HG03460 (cell line): ENCODE measurements at regions not wholly inside any gene's neighbourhood (a gene's known extent, or its start where the extent isn't known, plus 50 kb on each side); places are given as distances from the start of the nearest gene placed in this dataset.

Experiments
- ATAC-seq: cut with Tn5 transposase; IDR thresholded peaks from one replicate; pipeline ENCODE4 v1.9.1; 2021; ENCODE audit not compliant: unreplicated experiment

DNA sequence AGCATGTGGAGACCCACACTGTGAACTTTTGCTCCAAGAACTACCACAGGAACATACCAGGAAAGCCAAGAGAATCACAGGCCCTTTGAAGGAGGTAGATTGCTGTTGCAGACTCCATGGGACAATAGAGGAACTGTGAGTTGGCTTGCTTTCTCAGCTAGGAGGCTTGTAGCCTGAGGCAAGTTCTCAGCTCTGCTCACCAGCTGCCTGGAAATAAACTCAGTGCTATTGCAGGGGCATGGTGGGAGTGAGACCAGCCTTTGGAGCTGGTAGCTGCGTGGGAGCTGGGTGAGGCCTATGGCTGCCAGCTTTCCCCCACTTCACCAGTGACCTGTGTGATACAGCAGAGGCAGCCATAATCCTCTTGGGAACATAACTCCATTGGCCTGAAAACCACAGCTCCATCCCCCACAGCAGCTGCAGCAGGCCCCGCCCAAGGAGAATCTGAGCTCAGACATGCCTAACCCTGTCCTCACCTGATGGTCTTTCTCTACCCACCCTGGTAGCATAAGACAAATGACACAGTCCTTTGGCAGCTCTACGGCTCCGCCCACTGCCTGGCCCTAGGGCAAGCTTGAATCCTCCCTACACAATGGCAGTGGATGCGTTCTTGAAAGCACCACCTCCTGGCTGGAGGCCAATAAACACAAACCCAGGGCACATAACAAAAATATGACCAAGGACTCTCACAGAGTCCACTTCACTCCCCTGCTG is 389.5 kb downstream of the KIF4B start:
- no peak for ATAC-seq

DNA sequence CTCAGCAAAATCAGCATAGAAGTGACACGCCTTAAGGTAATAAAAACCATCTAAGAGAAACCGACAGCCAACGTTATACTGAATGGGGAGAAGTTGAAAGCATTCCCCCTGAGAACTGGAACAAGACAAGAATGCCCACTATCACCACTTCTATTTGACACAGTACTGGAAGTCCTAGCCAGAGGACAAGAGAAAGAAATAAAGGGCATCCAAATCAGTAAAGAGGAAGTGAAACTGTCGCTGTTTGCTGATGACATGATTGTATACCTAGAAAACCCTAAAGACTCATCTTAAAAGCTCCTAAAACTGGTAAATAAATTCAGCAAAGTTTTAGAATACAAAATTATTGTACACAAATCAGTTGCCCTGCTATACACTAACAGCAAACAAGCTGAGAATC is 393.3 kb downstream of the KIF4B start:
- ATAC-seq, result no peak

DNA sequence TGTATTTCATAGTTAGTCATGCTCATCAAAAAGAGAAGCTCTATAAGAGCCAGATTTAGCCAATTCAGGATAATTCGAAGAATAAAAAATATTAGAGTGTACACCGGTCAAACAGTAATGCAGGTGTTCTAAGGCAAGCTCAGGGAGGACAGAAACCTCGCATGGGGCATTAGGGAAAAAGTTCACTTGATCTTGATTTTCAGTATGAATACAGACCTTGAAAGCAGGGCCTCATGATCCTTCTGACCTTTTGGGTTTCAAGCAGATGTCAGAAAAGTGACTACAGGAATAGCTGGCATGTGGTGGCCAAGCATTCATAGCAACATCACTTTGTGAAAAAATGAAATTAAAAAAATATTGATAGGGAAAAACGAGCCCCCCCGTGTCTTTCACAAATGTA is 394.9 kb downstream of the KIF4B start:
- no peak for ATAC-seq

DNA sequence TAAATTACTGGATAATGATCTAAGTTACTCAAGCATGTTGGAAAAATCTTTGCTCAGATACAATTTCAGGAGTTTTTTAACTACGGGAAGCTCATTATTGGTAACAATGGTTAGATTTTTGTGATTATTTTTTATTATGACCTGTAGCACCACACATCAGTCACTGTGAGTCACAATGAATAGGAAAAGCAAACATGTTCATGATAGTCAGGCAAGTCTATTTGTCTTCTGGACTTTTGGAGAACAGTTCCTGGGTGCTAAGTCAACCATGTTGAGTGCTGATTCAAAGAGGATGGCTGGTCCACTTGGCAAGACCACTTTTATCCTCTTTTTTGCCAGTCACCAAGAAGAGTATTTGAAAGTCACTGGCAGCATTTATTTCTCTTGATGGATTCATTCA is 403.2 kb downstream of the KIF4B start:
- ATAC-seq, result no peak

DNA sequence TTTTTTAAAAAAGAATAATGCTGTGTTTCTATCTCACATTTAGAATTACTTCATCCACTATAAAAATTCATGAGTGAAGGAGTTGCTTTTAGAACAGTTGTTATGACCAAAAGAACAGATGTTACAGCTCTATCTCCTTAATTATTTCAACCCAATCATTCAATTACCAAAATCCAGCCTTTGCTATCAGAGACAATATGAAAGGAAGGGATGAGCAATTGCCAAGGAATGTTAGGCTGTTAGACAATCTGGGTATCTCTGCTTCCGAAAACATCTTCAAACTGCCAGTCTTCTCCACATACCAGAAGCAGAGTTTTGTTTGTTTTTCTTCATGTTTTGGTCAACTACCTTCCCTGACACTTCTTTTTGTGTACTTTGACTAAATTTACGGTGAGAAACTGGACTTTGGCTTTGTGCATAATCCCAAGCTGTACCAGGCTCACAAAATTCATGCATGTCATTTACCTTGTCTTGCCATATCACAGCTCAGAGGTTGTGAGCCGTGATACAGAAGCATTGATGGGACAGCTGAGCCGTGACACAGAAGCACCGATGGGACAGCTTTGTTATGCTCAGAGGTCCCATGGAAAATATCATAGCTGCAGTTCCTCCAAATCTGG is 405.5 kb downstream of the KIF4B start:
- no peak for ATAC-seq

DNA sequence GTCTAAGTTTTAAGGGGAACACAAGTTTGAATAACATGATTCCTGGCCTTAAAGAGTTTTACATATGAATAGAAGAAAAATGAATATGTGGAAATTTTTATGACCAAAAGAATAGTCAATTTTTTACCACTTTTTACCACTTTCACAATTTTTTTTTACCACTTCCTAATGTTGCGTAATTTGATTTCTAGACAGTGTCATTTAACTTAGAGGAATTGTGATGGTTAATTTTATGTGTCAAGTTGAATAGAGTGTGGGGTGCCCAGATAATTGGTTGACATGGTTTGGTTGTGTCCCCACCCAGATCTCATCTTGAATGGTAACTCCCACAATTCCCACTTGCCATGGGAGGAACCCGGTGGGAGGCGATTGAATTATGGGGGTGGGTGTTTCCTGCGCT is 416.6 kb downstream of the KIF4B start:
- no peak for ATAC-seq

DNA sequence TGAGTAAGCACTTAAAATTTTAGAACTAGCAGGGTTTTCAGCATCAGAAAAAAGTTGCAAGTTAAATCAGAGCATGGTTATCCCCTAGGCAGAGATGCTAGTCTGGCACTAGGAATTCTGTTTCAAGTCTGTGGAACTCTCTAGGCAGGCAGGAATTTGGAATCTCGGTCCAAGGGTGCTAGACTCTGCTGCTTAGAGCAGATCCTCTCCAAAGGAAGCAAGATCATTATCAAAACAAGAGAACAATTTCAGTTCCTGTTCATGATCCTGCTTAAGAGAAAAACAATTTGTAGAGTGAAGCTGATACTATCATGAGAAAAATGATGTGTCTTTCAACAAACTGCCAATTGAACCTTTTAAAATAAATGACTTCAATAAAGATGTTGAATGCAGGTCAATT is 420.7 kb downstream of the KIF4B start:
- ATAC-seq, result no peak

DNA sequence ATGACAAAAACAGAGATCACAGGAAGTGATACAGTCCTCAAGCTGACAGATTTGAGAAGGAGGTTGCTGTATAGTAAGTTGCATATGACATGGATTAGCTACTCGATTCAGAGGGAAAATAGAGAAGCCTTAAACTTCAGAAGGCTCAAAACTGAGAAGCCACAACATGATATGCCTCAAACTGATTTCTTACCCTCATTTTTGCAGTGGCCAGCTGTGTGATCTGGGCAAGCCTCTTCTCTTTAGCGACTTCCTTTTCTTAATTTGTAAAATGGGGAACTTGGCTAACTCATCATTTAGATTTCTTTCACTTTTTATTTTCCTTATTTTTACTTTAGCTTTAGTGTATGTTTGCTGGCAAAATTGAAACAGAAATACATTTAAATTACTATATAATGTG is 421.1 kb downstream of the KIF4B start:
- ATAC-seq, result no peak

DNA sequence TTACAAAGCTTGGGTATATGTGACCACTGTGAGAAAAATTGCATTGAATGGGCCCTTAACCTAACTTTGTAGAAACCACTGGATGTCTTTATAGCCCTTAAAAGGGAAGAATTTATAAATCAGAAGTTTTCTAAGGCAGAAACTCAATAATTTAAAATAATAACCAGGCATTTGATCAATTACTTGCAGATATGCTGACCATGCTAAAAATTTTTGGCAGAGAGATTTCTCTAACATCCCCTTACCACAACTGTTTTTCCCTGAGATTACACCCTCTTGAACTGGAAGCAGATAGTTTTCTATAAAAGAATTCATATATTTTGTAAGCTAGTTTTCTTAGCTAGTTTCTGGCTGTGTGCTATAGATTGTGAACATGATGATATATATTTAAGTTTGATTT is 428.3 kb downstream of the KIF4B start:
- no peak for ATAC-seq

DNA sequence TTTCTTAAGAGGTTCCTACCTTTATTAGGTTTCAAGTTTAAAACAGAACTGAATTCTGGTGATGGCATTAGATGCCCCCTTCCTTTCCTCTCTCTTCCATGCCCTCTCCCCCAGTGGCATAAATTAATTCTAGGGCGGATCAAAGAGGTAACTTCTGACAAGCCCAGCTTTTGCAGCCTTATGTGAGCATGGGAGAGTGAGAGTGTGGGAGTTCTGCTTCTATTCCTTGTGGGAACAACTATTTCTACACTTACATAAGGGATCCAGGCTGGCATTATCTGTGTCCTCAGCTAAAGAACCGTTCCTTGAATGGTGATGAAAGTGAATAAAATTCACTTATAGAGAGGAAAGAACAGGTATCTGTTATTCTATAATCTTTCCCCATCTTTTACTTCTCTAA is 437.6 kb downstream of the KIF4B start:
- ATAC-seq, result no peak

DNA sequence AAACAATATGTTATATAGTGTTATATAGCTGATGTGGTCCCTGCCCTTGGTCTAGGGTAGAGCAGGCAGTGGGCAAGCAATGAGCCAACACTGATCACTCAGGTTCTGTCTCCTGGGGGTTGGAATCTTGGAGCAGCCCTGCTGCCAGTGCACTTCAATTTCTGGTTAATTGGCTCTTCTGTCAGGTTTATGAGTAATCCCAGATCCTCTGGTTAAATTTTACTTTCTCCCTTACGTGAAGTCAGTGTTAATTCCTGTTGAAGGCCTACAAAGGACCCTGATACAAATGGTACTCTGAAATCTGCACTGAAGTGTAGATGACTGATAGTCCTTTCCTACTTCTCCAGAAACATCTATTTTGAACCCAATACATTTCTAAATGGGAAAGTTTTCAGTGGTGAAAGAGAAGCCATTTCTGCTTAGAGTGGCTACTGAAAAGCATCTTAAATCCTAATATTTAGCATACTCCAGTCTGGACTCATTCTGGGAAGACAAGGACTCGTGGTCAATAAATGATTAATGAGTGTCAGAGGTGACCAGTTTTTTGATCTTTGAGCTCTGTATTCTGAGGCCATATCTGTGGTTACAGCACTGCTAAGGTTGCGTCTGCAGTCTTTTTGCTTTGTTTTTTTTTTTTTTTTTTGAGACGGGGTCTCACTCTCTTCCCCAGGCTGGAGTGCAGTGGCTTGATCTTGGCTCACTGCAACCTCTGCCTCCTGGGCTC is 442.4 kb downstream of the KIF4B start:
- no peak for ATAC-seq

DNA sequence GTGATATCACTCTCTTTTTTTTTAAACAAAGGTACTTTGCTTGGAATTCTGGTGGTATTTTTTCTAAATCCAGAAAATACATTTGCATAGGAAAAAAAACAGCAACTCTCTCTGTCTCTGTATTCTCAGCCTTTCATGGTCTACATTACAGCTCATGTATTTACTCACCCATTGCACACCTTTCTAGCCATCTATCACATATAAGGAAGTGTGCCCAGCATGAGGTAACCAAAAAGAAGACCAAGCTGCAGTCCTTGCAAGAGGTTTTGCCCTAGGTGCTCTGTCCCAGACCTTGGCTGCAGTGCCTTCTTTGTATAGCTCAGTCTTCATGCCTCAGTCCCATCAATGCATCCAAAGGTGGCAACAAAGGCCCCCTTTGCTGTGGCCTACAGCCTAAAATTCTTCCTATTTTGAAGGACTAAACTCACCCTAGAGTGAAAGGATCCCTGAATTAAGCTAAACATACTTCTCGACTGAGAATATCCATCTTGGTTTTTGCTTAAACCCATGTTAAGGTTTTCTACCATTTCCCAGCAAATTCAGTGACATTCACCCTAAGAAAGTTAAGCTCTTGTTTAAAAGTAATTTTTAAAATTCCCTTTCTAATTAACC is 446.4 kb downstream of the KIF4B start:
- ATAC-seq, result no peak

DNA sequence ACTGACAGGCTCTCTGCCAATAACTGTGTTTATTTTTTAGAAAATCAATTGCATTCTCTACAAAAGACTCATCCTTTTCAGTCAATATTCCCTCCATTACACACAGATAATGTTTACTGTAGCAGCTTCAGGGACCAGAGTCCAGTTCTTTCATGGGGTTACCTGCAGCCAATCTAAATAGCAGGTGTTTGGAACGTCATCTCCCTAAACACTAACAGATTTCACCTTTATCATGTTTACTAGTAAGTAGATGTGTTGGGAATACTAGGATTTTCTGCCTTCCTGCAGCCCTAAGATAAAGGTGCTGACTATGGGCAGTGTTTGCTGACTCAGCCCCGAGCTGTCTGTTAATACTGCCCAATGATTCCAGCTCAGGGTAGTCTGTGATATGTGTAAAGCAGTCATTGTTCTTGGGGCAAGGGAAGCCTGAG is 447.0 kb downstream of the KIF4B start:
- no peak for ATAC-seq

DNA sequence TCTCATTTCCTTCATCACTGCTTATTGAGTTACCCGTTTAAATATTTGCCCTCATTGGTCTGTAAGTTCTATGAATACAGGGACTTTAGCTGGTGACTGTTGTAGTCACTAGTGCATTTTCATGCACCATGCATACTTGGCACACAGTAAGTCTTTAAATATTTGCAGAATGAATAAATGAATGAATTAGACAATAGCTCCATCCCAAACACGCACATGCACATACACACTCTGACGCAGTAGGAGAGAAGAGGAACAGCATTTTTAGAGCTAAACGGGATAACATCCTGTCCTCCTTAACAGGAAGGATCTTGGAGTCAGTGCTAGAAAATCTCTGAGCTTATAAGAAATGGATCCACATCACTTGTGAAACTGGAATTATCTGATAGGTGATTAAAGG is 447.7 kb downstream of the KIF4B start:
- ATAC-seq, result no peak

DNA sequence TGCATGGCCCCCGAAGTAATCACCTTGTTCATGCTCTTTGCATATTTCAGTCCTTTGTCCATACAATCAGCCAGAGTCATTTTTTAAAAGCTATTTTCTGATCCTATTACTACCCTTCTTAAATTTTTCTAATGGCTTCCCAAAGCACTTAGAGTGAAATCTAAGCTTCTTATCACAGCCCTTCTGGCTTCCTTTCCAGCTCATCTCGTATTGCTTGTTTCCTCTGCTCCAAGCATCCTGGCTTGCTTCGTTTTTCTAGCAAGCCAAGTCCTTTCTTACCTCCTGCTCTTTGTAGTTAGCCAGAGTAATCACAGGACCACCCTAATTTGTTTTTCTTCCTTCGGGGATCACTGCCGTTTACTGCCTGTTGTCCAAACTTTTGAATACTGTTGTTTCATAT is 453.3 kb downstream of the KIF4B start:
- ATAC-seq, result no peak

DNA sequence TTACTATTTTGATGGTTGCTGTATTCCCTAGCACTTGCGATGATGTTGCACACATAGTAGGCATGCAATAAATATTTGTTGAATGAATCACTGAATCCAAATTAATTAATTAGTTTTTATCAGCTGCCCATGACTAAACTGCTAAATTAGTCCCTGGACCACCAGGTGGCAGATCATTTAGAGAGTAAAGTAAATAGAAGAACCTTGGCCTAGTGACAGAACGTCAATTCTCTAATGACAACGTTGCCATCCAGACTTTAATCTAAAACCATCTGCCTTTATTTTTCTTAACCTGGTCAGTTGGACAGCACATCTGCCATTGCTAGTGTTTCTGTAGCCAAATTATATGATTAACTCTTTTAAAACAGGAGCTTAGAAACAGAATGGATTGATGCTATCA is 457.5 kb downstream of the KIF4B start:
- ATAC-seq, result no peak

DNA sequence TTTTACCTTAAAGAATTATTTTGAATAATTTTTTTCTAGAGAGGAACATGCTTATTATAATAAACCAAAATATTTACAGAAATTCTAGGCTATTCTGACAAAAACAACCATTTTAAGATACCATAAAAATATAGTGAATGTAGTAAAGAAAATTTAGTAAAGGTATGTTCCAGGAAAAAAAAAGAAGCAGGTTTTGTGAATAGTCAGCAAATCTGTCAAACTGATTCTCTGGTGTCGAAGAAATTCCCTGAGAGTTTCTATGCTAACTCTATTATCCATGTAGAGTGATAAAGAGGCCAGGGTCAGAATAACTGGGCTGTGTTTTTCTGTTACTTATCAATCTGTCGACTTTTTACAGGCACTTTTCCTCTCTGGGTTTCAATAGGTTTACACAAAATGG is 459.2 kb downstream of the KIF4B start:
- no peak for ATAC-seq

DNA sequence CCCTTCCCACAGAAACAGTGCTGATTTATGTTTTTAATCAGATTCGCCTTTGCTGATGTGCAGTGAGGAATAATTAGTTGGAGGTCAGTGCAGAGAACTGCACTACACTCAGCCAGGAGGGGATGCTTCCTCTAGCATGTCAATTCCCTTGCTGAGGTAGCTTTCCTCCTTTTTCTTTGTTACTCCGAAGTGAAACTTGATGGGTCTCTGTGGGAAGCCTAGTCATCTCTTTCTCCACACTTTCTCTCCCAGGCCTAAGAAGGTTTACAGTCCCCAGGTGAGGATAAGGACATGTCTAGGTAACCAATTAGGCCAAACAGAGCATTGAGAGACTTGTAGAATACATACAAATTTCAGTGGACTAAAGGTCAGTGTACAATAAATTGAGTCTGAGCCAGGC is 461.8 kb downstream of the KIF4B start:
- ATAC-seq, result no peak

DNA sequence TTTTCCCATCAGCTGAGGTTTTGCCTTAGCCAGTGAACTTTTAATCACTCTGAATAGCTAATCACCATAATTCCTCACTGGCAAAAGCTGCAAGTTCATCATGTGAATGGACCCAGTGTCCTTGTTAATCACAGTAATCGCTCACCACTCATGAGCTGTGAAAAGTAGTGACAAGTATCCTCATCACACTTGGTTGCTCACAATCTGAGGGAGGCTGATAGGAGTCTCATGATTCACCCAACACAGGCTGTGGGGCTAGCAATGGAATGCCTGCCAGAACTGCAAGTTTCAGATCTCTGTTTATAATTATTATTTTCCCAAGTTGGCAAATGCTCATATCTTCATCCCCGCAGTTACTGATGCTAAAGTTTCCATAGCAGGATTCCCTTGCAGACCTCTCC is 467.2 kb downstream of the KIF4B start:
- no peak for ATAC-seq

DNA sequence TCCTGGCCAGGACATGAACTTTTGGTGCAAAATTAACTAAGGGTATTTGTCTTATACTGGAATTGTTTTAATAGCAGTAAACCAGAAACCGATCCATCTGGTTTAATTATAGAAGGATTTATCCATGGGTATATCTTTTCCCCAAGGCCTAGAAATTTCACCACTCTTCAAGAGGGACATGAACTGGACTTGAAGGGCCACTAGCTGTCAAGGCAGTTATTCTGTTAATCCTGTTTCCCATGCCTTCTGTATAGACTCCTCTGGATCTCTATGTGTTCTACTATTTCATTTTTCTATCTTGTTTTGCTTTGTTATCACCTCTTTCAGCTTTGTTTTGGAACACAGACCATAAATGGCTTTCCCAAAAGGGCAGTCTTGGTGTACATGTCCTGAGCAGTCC is 467.6 kb downstream of the KIF4B start:
- no peak for ATAC-seq

DNA sequence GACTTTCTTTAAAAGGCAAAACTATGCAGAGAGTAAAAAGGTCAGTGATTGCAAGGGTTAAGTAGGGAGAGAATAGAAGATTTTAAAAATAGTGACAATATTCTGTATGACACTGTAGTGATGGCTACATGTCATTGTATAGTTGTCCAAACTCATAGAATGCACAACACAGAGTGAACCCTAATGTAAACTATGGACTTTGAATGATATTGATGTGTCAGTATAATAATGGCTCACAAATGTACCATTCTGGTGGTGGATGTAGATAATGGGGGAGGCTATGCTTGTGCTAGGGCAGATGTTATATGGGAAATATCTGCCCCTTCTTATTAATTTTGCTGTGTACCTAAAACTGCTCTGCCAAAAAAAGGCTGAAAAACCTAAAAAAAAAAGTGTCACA is 468.9 kb downstream of the KIF4B start:
- no peak for ATAC-seq

DNA sequence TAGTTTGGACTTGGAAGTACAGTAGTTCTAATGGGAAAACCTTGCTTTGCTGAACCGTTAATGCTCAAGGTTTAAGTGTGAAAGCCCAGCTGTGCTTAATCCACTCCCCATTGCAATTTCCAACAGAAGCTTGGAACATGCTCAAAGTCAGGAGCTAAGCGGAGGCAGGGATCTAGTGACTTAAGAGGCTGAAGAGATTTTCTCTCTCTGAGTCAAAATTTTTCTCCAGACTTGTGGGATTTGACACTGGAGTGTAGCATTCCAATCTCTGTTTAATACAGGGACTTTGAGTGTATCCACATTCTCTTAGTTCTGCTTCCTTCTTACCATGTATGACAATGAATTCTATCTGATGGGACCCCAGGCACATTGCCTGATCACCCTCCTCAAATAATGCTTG is 471.8 kb downstream of the KIF4B start:
- no peak for ATAC-seq
